CD4-positive, alpha-beta T cell treated with Interleukin-4 for 1 hour (primary cell): ENCODE measurements at regions not wholly inside any gene's neighbourhood (a gene's known extent, or its start where the extent isn't known, plus 50 kb on each side); places are given as distances from the start of the nearest gene placed in this dataset.

Experiments
- DNase-seq, 2 donors: peaks; one replicate each; pipeline ENCODE4 v3.0.0-alpha.2; 2020 to 2022

DNA sequence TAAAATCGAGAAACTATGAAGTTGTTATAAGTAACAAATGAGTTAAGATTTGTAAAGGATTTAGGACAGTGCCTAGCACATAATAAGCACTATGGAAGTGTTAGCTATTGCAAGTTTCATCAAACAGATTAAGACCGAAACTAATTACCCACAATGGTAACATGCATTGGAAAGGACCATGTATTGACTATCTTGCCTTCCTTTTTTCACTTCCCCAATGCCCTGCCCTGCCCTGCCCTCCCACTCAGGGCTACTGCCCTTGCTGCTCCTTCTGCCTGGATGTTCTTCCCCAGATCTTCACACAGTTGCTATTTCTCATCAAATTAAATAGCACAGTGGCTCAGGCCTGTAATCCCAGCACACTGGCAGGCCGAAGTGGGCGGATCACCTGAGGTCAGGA is 202.1 kb upstream of the PSMD7 start:
- no peak for DNase-seq

GRCh38 chr16:74092336-74092735 is 204.3 kb upstream of the PSMD7 start:
- DNase-seq, result no peak

DNA sequence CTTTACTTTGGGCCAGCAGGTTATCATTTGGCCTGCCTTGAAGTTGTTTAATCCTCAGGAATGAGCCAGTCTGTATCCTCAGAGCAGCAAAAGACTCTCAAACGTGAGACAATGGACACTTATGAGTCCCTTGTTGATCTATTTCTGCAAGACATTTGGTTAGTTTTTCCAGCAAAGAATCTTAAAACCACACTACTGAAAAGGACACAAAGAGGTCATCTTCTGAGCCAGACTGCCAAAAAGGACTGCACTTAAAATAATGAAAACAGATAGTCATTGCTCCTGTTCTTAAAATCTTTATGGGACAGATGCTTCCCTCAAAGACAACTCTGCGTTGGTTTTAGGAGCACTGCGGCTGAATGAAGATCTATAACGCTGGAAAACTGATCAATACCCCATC is 205.7 kb upstream of the PSMD7 start:
- DNase-seq, result no peak

DNA sequence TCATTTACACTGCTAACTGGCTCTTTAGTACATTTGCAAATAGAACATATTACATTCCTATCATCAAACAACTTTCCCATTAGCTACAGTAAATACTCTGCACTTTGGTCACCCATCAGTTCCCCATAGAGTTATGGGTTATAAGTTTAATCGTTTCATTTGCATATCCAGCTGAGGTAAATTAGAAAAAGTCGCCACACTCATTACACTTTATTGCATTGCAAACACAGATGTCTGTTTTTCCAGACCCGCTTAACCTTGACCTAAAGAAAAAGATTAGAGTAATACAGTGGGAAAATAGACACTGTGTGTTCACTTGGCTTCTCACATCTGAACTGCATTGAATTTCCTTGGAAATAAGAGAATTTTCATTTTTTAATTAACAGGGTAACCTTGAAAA is 213.1 kb upstream of the PSMD7 start:
- DNase-seq, result no peak

DNA sequence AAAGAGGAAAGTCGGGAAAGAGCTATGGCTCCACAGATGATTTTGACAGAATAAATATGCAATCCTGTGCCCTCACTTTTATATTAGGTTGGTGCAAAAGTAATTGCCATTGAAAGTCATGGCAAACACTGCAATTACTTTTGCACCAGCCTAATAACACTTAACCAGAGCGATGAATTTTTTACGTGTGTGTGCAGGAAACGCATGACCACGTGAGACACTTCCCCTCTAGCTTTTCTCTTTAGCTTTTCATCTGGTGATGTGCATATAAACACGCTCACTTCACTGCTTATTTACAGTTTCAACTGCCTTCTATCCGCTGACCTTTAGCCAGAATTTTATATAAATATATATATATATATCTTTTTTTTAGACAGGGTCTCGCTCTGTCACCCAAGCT is 216.3 kb upstream of the PSMD7 start:
- DNase-seq, result no peak

DNA sequence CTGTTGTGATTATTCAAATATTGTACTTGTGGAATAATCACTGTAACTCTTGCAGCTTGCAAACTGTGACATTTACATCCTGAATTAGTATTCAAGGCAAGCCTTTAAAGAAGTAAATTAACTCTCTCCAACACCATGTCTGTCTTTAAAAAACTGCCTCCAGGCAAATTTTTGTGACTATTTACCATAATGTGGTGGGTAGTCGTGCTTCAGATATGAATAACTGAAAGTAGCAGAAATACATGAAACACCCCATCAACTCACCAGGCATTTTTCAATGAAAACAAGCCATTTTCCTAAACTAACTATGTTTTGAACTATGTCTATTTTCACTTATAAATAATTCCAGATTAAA is 217.4 kb upstream of the PSMD7 start:
- DNase-seq, result no peak

GRCh38 chr16:74078511-74079231 is 217.9 kb upstream of the PSMD7 start:
- DNase-seq, result no peak

DNA sequence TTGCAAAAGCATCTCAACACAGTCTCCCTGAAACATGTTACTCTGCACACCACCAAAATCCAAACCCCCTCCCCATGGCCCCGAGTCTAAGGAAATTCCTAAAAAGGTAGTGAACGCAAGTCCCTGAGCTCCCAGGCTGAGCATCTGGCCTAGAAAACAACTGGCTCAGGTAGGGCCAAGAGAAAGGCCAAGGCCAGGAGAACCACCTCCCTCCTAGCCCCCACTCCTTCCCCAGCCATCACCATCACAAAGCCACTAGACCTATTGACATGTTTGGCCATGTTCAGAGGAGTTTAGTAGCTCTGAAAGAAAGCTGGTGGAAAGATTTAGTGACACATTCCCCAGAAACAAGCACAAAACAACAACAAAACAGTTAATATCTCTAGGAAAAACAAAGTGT is 220.0 kb upstream of the PSMD7 start:
- no peak for DNase-seq

- no peak for DNase-seq
Observed at GRCh38 chr16:74075393-74075792, 221.2 kb upstream of the PSMD7 start.

DNA sequence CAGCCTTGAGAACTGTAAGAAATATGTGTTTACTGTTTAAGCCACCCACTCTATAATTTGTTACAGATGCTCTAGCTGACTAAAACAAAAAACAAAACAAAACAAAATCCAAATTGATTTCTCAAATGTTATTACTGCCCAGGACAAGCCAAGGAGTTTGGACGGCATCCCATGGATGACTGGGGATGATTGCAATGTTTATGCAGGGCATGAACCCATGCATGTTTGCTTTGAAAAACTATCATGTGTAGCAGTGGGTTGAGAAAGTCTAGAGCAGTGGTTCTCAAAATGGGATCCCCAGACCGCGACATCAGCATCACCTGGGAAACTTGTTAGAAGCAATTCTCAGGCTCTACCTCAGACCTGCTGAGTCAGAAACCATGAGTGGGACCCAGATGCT is 223.2 kb upstream of the PSMD7 start:
- no peak for DNase-seq

DNA sequence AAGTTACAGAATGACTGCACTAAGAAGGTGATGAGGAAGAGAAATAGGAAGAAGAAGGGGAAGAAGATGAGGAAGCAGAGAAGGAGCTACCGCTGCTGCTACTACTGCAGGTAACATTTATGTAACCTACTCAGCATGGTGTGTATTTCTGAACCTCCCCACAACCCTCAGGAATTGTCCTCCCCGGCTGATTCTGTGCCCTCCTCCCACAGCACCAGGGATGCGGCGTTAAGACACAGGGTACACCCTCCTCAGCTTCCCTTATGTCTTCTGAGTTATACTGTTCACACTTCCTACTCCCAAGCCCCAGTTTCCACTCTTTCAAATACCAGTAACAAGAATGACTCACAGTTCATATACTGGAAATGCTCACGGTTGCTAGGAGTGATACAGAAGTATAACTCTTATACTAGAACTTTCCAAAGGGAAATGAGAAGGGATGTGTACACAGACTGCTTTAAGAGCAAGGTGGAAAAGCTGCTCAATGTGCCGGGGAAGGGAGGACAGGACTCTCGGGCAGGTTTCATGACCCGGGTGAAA is 224.5 kb upstream of the PSMD7 start:
- no peak for DNase-seq

DNA sequence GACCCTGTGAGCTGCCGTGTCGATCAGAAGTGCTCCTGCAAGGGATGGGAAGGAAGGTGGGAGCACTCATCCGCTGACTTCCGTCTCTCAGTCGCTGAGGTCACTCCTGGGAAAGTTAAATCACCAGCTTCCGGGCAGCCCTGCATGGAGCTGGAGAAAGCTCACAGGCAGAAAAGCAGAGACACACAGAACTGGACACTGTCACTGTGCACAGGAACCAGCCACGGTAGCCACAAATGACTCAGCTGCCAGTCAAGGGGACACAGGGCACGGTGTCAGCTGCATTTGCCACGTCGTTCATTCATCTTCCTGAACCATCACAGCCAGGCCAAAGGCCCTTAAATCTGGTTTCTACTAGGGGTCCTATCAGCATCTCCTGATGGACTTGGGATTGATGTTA is 226.4 kb upstream of the PSMD7 start:
- no peak for DNase-seq

- DNase-seq, result no peak
Observed at GRCh38 chr16:74064120-74064735, 232.4 kb upstream of the PSMD7 start.

GRCh38 chr16:74053826-74054225 is 242.8 kb upstream of the PSMD7 start:
- DNase-seq, result no peak

- DNase-seq, result no peak
Observed at GRCh38 chr16:74053312-74053711, 243.3 kb upstream of the PSMD7 start.

DNA sequence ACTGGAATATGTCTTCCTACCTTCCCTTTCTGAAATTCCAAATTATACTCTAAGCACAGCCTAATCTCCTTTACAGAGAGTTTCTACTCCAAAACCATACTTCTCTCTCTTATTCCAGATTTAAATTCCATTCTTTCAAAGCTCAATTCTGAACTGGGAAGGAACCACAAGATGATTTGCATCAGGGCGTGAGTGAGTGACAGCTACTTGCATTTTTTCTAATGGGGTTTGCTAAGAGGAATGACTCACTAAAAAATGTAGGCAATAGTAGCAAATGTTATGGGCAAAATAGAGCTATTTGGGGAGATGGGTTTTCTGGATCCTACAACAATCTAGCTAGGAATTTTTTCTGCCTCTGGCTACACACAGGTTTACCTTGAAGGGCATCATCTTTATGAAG is 244.6 kb upstream of the PSMD7 start:
- no peak for DNase-seq

DNA sequence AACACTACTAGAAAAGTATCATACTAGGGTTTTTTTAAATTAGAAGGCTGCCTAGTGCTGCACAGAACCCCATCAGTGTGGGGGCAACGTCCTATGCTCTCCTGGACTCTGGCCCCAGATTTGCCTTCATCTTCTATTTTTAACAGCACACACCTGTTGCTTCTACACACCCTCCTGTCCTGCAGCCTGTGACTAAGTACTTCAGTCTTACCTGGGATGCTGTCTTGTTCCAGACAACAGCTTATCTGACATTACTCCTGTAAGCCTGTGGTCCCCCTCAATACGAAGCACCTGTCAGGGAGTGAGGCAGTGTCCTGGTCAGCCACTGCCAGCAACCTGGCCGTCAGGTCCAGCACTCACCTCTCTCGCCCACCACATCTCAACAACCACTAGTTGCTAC is 247.6 kb upstream of the PSMD7 start:
- DNase-seq, result no peak

GRCh38 chr16:74046524-74046923 is 250.1 kb upstream of the PSMD7 start:
- DNase-seq, result no peak

DNA sequence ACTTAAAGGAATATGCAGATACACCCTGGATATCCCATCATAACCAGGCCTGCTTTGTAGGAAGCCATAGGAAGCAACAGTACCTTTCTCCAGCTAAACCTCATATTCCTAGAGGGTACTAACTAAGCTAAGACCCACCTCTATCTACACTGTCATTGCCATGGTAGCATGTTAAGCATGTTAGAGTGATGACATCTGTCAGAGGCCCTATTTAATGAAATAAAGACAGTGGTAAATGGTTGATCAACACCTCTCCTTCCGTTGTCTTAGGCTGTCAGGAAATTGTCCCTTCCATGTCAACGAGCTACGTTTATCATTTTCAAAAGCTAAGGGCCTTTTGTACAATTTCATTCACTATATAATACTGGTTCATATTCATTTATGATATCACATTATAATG is 251.1 kb upstream of the PSMD7 start:
- DNase-seq, result no peak

DNA sequence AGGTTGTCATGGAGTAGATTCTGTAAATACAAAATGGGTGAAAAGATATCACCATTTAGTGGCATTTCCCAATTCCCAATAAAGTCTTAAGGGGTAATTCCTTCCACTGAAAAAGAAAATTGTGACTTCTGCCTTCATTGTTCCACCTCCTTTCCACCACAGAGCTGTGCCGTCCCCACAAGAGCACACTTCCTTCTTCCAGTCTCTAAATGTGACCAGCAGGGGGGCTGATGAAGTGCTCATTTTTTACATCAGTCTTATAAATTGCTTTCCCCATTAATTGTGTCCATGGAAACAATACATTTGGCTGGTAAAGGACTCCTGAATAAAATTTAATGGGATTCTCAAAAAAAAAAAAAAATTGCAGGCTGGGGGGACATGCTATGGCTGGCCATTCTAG is 260.8 kb upstream of the PSMD7 start:
- no peak for DNase-seq

GRCh38 chr16:74034862-74035261 is 261.8 kb upstream of the PSMD7 start:
- DNase-seq, result no peak

- DNase-seq, result no peak
Observed at GRCh38 chr16:74034200-74034599, 262.4 kb upstream of the PSMD7 start.

- DNase-seq, result no peak
Observed at GRCh38 chr16:74033441-74033995, 263.1 kb upstream of the PSMD7 start.

- DNase-seq, result no peak
Observed at GRCh38 chr16:74031551-74031950, 265.1 kb upstream of the PSMD7 start.
